GM18519 (cell line): ENCODE measurements at regions not wholly inside any gene's neighbourhood (a gene's known extent, or its start where the extent isn't known, plus 50 kb on each side); places are given as distances from the start of the nearest gene placed in this dataset.

Experiments used
- ATAC-seq: cut with Tn5 transposase; IDR thresholded peaks from one replicate; pipeline ENCODE4 v1.9.1; 2021; ENCODE audit warnings: mild to moderate bottlenecking, moderate library complexity; ENCODE audit not compliant: unreplicated experiment, low FRiP score

GRCh38 chrX:39576041-39576872 lies 521.5 kb downstream of the BCOR start:
- no peak for ATAC-seq

GRCh38 chrX:39577206-39577984 lies 520.4 kb downstream of the BCOR start:
- ATAC-seq, result no peak

- peak; percentile 82 for ATAC-seq
These were observed 519.5 kb downstream of the BCOR start for GRCh38 chrX:39577985-39578869.

GRCh38 chrX:39580043-39580442 lies 517.7 kb downstream of the BCOR start:
- no peak for ATAC-seq

GRCh38 chrX:39581411-39581810 lies 516.3 kb downstream of the BCOR start:
- no peak for ATAC-seq

GRCh38 chrX:39582091-39582490 lies 515.7 kb downstream of the BCOR start:
- no peak for ATAC-seq

GRCh38 chrX:39582976-39583375 lies 514.8 kb downstream of the BCOR start:
- ATAC-seq, result no peak

GRCh38 chrX:39585808-39586207 lies 511.9 kb downstream of the BCOR start:
- no peak for ATAC-seq

- no peak for ATAC-seq
These were observed 511.4 kb downstream of the BCOR start for GRCh38 chrX:39586359-39586758.

- no peak for ATAC-seq
These were observed 506.7 kb downstream of the BCOR start for GRCh38 chrX:39591099-39591498.

- no peak for ATAC-seq
These were observed 505.0 kb downstream of the BCOR start for GRCh38 chrX:39592776-39593175.

- no peak for ATAC-seq
These were observed 501.8 kb downstream of the BCOR start for GRCh38 chrX:39595977-39596376.

- ATAC-seq, result no peak
These were observed 501.3 kb downstream of the BCOR start for GRCh38 chrX:39596437-39596836.

GRCh38 chrX:39599339-39599738 lies 498.4 kb downstream of the BCOR start:
- no peak for ATAC-seq

GRCh38 chrX:39600222-39600621 lies 497.5 kb downstream of the BCOR start:
- no peak for ATAC-seq

GRCh38 chrX:39601231-39602177 lies 496.3 kb downstream of the BCOR start:
- ATAC-seq, result no peak

GRCh38 chrX:39602195-39602594 lies 495.6 kb downstream of the BCOR start:
- ATAC-seq, result no peak

- no peak for ATAC-seq
These were observed 494.5 kb downstream of the BCOR start for GRCh38 chrX:39603230-39603629.

- ATAC-seq, result no peak
These were observed 492.6 kb downstream of the BCOR start for GRCh38 chrX:39605183-39605582.

GRCh38 chrX:39605866-39606265 lies 491.9 kb downstream of the BCOR start:
- ATAC-seq, result no peak
